Ishikawa (cell line): ENCODE measurements at regions not wholly inside any gene's neighbourhood (a gene's known extent, or its start where the extent isn't known, plus 50 kb on each side); places are given as distances from the start of the nearest gene placed in this dataset.

ENCODE experiments used
- CEBPB ChIP-seq: IDR thresholded peaks from 2 replicates; pipeline ENCODE4 v1.6.1; 2012
- CREB1 ChIP-seq: IDR thresholded peaks from 2 replicates; pipeline ENCODE4 v1.6.1; 2012; ENCODE audit warnings: low read depth
- EGR1 ChIP-seq: IDR thresholded peaks from 2 replicates; pipeline ENCODE4 v1.6.1; 2012
- EP300 ChIP-seq: IDR thresholded peaks from 2 replicates; pipeline ENCODE4 v1.6.1; 2012; ENCODE audit warnings: borderline replicate concordance
- FOXM1 ChIP-seq: IDR thresholded peaks from 2 replicates; pipeline ENCODE4 v1.6.1; 2012; ENCODE audit warnings: low read depth, borderline replicate concordance
- NFIC ChIP-seq: IDR thresholded peaks from 2 replicates; pipeline ENCODE4 v1.6.1; 2012
- RAD21 ChIP-seq: IDR thresholded peaks from 2 replicates; pipeline ENCODE4 v1.6.1; 2012; ENCODE audit warnings: low read depth
- TAF1 ChIP-seq: IDR thresholded peaks from 2 replicates; pipeline ENCODE4 v1.6.1; 2012; ENCODE audit warnings: low read depth, mild to moderate bottlenecking
- TCF12 ChIP-seq: IDR thresholded peaks from 2 replicates; pipeline ENCODE4 v1.6.1; 2012; ENCODE audit warnings: low read depth
- TEAD4 ChIP-seq: IDR thresholded peaks from 2 replicates; pipeline ENCODE4 v1.6.1; 2012
- YY1 ChIP-seq: IDR thresholded peaks from 2 replicates; pipeline ENCODE4 v1.6.1; 2012; ENCODE audit warnings: low read depth
- ZBTB7A ChIP-seq: IDR thresholded peaks from 2 replicates; pipeline ENCODE4 v1.6.1; 2012; ENCODE audit warnings: low read depth
- TF ChIP-seq, protein P1 (sequence below): IDR thresholded peaks from 2 replicates; pipeline ENCODE4 v1.6.1; 2012; ENCODE audit warnings: low read depth, mild to moderate bottlenecking
- TF ChIP-seq, protein P2 (sequence below): IDR thresholded peaks from 2 replicates; pipeline ENCODE4 v1.6.1; 2012
- TF ChIP-seq, protein P3 (sequence below): IDR thresholded peaks from 2 replicates; pipeline ENCODE4 v1.6.1; 2012

DNA sequence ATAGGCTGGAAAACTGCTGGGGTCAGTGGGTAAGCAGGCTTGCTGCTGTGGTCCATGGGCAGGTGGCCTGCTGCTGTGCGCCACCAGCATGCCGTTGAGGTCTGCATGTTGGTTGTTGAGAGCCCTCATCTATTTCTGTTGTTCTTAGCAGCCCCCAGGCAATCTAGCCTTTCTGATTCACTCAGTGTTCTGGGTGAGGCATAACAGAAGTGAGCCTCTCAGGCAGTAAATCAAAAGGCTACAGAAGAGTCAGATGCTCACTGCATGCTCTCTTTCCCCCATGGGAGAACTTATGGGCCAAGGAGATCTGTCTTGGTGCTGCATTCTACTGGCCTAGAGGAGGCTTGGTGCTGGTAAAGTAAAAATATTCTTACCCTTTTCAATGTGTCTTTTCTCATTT is 67.8 kb upstream of the ATP10A start:
- TF ChIP-seq TCF12 (no peak), EP300 (no peak), ZBTB7A (no peak), CREB1 (no peak), TAF1 (no peak), EGR1 (no peak), YY1 (no peak), TEAD4 (no peak), NFIC (no peak), FOXM1 (no peak), CEBPB (no peak), RAD21 (no peak)
- TF ChIP-seq, protein P1, sequence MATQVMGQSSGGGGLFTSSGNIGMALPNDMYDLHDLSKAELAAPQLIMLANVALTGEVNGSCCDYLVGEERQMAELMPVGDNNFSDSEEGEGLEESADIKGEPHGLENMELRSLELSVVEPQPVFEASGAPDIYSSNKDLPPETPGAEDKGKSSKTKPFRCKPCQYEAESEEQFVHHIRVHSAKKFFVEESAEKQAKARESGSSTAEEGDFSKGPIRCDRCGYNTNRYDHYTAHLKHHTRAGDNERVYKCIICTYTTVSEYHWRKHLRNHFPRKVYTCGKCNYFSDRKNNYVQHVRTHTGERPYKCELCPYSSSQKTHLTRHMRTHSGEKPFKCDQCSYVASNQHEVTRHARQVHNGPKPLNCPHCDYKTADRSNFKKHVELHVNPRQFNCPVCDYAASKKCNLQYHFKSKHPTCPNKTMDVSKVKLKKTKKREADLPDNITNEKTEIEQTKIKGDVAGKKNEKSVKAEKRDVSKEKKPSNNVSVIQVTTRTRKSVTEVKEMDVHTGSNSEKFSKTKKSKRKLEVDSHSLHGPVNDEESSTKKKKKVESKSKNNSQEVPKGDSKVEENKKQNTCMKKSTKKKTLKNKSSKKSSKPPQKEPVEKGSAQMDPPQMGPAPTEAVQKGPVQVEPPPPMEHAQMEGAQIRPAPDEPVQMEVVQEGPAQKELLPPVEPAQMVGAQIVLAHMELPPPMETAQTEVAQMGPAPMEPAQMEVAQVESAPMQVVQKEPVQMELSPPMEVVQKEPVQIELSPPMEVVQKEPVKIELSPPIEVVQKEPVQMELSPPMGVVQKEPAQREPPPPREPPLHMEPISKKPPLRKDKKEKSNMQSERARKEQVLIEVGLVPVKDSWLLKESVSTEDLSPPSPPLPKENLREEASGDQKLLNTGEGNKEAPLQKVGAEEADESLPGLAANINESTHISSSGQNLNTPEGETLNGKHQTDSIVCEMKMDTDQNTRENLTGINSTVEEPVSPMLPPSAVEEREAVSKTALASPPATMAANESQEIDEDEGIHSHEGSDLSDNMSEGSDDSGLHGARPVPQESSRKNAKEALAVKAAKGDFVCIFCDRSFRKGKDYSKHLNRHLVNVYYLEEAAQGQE = no peak
- TF ChIP-seq, protein P2, sequence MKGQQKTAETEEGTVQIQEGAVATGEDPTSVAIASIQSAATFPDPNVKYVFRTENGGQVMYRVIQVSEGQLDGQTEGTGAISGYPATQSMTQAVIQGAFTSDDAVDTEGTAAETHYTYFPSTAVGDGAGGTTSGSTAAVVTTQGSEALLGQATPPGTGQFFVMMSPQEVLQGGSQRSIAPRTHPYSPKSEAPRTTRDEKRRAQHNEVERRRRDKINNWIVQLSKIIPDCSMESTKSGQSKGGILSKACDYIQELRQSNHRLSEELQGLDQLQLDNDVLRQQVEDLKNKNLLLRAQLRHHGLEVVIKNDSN = no peak
- TF ChIP-seq, protein P3, sequence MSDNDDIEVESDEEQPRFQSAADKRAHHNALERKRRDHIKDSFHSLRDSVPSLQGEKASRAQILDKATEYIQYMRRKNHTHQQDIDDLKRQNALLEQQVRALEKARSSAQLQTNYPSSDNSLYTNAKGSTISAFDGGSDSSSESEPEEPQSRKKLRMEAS = no peak
